ENCODE measurements at regions not wholly inside any gene's neighbourhood (a gene's known extent, or its start where the extent isn't known, plus 50 kb on each side); places are given as distances from the start of the nearest gene placed in this dataset.

DNA sequence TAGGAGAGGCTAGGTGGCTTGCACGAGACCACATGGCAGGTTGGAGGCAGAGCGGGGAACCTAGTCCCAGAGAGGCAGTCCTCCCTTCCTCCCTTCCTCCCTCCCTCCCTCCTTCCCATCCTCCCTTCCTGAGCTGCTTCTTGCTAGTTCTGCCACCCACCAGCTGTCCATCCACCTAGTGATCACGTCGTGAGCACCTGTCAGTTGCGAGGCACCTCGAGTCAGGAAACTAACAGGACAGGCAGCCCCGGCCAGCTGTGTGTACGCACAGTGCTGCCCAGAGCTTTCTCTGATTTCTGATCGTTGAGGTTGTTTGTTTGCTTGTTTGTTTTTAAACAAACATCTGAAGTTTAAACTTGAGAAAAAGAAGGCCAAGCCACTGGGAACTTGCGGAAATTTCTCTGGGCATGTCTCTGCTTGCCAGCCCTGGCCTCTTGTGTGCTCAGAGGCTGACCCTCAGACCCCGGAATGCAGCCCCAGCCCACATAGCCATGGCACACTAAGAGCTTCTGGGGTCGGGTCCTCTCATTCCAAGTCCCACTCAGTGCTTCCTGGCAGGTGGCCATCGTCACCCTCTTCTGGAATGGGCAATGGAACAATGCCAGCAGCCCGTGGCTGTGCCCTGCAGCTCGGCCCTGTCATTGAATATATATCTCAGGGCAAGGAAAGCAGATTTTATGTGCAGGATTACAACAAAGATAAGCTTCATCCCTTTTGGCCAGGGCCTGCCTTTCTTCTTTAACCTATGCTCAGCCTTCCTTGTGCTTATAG, 174.0 kb downstream of the KATNIP start:
- Histone ChIP-seq H3K9me3 (ENCODE audit: low read depth, low read length, poor library complexity, severe bottlenecking) (no peaks in the 10 kb centered on the region), H3K27me3 (replicated peaks; ENCODE audit: insufficient read depth, low read depth, low read length, poor library complexity) (no peaks in the 10 kb centered on the region), H3K4me1 (ENCODE audit: insufficient read depth, low read length, poor library complexity, severe bottlenecking) (no peaks in the 10 kb centered on the region), H3K27ac (ENCODE audit: low read depth, low read length, poor library complexity, severe bottlenecking) (no peak overlapping the region), H3K36me3 (ENCODE audit: insufficient read depth, low read length, poor library complexity, severe bottlenecking) (no peaks in the 10 kb centered on the region), H3K4me3 (ENCODE audit: low read depth, low read length, poor library complexity, severe bottlenecking) (no peak overlapping the region)
- ChIA-PET POLR2A (ENCODE audit: low non-redundant PET) (no interaction called here), CTCF (interaction anchor here (0.6 kb wide), 1 partner anchor 509 kb away, joined by 3 read pairs; no protein-coding TSS in a partner anchor)
- intact Hi-C loops (cut with micrococcal nuclease; ENCODE audit: unreplicated experiment): no loop called here
- TF ChIP-seq, protein P1, sequence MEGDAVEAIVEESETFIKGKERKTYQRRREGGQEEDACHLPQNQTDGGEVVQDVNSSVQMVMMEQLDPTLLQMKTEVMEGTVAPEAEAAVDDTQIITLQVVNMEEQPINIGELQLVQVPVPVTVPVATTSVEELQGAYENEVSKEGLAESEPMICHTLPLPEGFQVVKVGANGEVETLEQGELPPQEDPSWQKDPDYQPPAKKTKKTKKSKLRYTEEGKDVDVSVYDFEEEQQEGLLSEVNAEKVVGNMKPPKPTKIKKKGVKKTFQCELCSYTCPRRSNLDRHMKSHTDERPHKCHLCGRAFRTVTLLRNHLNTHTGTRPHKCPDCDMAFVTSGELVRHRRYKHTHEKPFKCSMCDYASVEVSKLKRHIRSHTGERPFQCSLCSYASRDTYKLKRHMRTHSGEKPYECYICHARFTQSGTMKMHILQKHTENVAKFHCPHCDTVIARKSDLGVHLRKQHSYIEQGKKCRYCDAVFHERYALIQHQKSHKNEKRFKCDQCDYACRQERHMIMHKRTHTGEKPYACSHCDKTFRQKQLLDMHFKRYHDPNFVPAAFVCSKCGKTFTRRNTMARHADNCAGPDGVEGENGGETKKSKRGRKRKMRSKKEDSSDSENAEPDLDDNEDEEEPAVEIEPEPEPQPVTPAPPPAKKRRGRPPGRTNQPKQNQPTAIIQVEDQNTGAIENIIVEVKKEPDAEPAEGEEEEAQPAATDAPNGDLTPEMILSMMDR (conservative IDR thresholded peaks at IDR 0.05; ENCODE audit: low read depth, low read length): no peak
- no peak for TF ChIP-seq EZH2 (IDR thresholded peaks at IDR 0.05; ENCODE audit: borderline replicate concordance, low read depth, low read length, poor library complexity, severe bottlenecking)
- DNase-seq (ENCODE audit: low spot score): no peak
- BruUV-seq (replicated peaks): no TSS peak

DNA sequence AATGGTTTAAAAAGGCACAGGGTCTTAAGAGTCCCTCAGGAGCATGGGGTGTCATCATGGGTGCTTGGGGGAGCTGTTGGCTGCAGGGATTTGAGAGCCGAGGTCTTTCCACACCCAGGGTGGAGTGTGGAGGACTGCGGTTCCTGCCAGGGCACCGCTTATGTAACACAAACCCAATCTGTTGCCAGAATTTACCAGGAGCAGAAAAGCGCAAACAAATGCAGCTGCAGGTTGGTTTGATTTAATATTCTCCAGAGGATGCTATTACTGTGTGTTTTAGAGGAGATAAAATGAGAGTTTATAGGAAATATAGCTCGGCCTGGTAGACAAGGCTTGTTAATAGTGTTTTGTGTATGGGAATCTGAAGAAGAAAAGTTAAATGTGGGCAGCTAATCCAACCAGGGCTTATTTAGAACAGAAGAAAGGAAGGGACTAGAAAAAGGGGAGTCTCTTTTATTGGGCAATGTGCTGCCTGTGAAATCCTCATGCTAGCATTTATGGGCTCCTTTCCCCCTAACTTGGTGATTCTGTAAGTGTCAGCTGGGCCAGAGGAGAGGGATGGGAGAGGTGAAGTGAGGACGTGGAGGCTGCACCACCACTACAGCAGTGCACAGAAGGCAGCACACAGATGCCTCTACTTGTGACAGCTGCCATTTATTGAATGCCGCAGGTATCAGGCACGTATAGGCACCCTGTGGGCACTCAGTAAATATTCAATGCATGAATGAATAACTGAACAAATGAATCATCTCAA, 174.7 kb downstream of the KATNIP start:
- ChIA-PET CTCF (no interaction called here), POLR2A (ENCODE audit: low non-redundant PET) (no interaction called here)
- Histone ChIP-seq H3K4me1 (ENCODE audit: insufficient read depth, low read length, poor library complexity, severe bottlenecking) (no peaks in the 10 kb centered on the region), H3K4me3 (ENCODE audit: low read depth, low read length, poor library complexity, severe bottlenecking) (no peak overlapping the region), H3K27ac (ENCODE audit: low read depth, low read length, poor library complexity, severe bottlenecking) (no peak overlapping the region), H3K36me3 (ENCODE audit: insufficient read depth, low read length, poor library complexity, severe bottlenecking) (no peaks in the 10 kb centered on the region), H3K9me3 (ENCODE audit: low read depth, low read length, poor library complexity, severe bottlenecking) (no peaks in the 10 kb centered on the region), H3K27me3 (replicated peaks; ENCODE audit: insufficient read depth, low read depth, low read length, poor library complexity) (no peaks in the 10 kb centered on the region)
- TF ChIP-seq, protein P1 (conservative IDR thresholded peaks at IDR 0.05; ENCODE audit: low read depth, low read length): no peak
- no peak for TF ChIP-seq EZH2 (IDR thresholded peaks at IDR 0.05; ENCODE audit: borderline replicate concordance, low read depth, low read length, poor library complexity, severe bottlenecking)
- no peak for DNase-seq (ENCODE audit: low spot score)
- no TSS peak for BruUV-seq (replicated peaks)
- intact Hi-C loops (cut with micrococcal nuclease; ENCODE audit: unreplicated experiment): no loop called here

DNA sequence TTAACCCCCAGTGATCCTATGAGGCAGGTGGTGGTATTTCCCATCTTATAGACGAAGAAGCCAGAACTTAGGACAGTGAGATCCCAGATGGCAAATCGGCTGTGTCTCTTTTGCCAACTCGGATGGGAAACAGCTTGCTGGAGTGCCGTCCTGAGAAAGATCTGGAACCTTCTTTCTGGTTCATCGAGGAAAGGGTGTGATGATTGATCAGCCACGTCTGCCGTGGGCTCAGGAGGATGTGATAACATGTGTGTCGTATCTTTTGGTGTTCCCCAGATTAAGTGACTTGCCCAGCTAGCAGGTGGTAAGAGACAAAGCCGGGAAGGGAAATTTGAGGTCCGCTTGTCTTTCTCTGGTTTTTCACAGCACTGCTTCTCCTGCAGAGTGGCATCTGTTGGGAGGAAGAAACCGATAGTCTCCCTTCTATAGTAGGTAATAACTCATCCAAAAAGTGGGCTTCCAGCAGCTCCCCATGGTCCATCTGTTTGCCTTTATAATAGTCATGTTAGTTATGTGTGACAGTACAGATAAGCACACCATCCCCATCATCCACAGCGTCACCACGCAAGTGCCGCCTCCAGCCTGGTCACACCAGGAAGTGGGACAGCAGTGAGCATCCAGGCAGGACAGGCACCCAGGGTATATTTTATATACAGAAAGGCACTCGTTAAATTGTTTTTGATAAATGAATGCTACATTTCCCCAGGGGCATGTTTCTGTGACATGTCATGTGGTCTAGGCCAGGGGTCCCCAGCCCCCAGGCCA, 175.5 kb downstream of the KATNIP start:
- POLR2A ChIA-PET (ENCODE audit: low non-redundant PET): no interaction called here
- no peak overlapping the region for H3K4me3 ChIP-seq (ENCODE audit: low read depth, low read length, poor library complexity, severe bottlenecking)
- TF ChIP-seq EZH2 (IDR thresholded peaks at IDR 0.05; ENCODE audit: borderline replicate concordance, low read depth, low read length, poor library complexity, severe bottlenecking): no peak
- TF ChIP-seq, protein P1 (conservative IDR thresholded peaks at IDR 0.05; ENCODE audit: low read depth, low read length): no peak
- no peaks in the 10 kb centered on the region for H3K27me3 ChIP-seq (replicated peaks; ENCODE audit: insufficient read depth, low read depth, low read length, poor library complexity)
- H3K36me3 ChIP-seq (ENCODE audit: insufficient read depth, low read length, poor library complexity, severe bottlenecking): no peaks in the 10 kb centered on the region
- H3K4me1 ChIP-seq (ENCODE audit: insufficient read depth, low read length, poor library complexity, severe bottlenecking): no peaks in the 10 kb centered on the region
- H3K9me3 ChIP-seq (ENCODE audit: low read depth, low read length, poor library complexity, severe bottlenecking): no peaks in the 10 kb centered on the region
- BruUV-seq (replicated peaks): no TSS peak
- intact Hi-C loops (cut with micrococcal nuclease; ENCODE audit: unreplicated experiment): no loop called here
- CTCF ChIA-PET: no interaction called here
- DNase-seq (ENCODE audit: low spot score): no peak
- no peak overlapping the region for H3K27ac ChIP-seq (ENCODE audit: low read depth, low read length, poor library complexity, severe bottlenecking)

Data from A673 (cell line).